Stimulated activated CD8-positive, alpha-beta memory T cell treated with anti-CD3 and anti-CD28 coated beads, Interleukin-7, amount 100 ng/mL, for 48 hours (primary cell): ENCODE measurements at regions not wholly inside any gene's neighbourhood (a gene's known extent, or its start where the extent isn't known, plus 50 kb on each side); places are given as distances from the start of the nearest gene placed in this dataset.
"Not testable (repeated sequence)": the region's sequence is repeated elsewhere in the genome, so short reads cannot be mapped to it uniquely, and the experiment has no call there.

Experiments
- DNase-seq, 2 donors: peaks; one replicate each; pipeline ENCODE4 v3.0.0-alpha.2; 2020; ENCODE audit warnings: low read depth in 1 of 2; ENCODE audit errors: extremely low read depth in 1 of 2

GRCh38 chr14:82766123-82766522, 1232.5 kb upstream of the SEL1L start:
- DNase-seq = no peak

- no peak for DNase-seq
These were observed 1233.3 kb upstream of the SEL1L start for GRCh38 chr14:82766996-82767395.

GRCh38 chr14:82776958-82777357, 1243.3 kb upstream of the SEL1L start:
- no peak for DNase-seq

- no peak for DNase-seq
These were observed 1244.4 kb upstream of the SEL1L start for GRCh38 chr14:82778008-82778590.

- DNase-seq = no peak
These were observed 1244.9 kb upstream of the SEL1L start for GRCh38 chr14:82778601-82779000.

- DNase-seq = no peak
These were observed 1245.6 kb upstream of the SEL1L start for GRCh38 chr14:82779301-82779700.

GRCh38 chr14:82785756-82786482, 1252.3 kb upstream of the SEL1L start:
- DNase-seq = no peak

GRCh38 chr14:82786483-82786880, 1252.8 kb upstream of the SEL1L start:
- no peak for DNase-seq

- no peak for DNase-seq
These were observed 1262.4 kb upstream of the SEL1L start for GRCh38 chr14:82796086-82796485.

GRCh38 chr14:82798276-82798675, 1264.6 kb upstream of the SEL1L start:
- no peak for DNase-seq

- DNase-seq = no peak
These were observed 1272.5 kb upstream of the SEL1L start for GRCh38 chr14:82805892-82806825.

GRCh38 chr14:82811246-82811645, 1277.6 kb upstream of the SEL1L start:
- no peak for DNase-seq

GRCh38 chr14:82814339-82814738, 1280.7 kb upstream of the SEL1L start:
- not testable (repeated sequence) for DNase-seq

- DNase-seq = no peak
These were observed 1296.9 kb upstream of the SEL1L start for GRCh38 chr14:82830596-82830995.

- DNase-seq = no peak
These were observed 1302.8 kb upstream of the SEL1L start for GRCh38 chr14:82836256-82836950.

GRCh38 chr14:82837611-82838140, 1304.0 kb upstream of the SEL1L start:
- DNase-seq = no peak

- no peak for DNase-seq
These were observed 1316.9 kb upstream of the SEL1L start for GRCh38 chr14:82850576-82850975.

- DNase-seq = no peak
These were observed 1320.5 kb upstream of the SEL1L start for GRCh38 chr14:82854131-82854530.

GRCh38 chr14:82854901-82855300, 1321.2 kb upstream of the SEL1L start:
- no peak for DNase-seq

- DNase-seq = no peak
These were observed 1322.3 kb upstream of the SEL1L start for GRCh38 chr14:82855912-82856391.

- DNase-seq = no peak
These were observed 1327.7 kb upstream of the SEL1L start for GRCh38 chr14:82861313-82861712.
